GM23338 (cell line): ENCODE measurements at regions not wholly inside any gene's neighbourhood (a gene's known extent, or its start where the extent isn't known, plus 50 kb on each side); places are given as distances from the start of the nearest gene placed in this dataset.

Source experiments
- ATAC-seq: fragments of 200-7000 bp; cut with Tn5 transposase; 3 replicates; pipeline ENCODE4 v1.9.1; 2020
- DNase-seq: peaks from one replicate; pipeline ENCODE4 v3.0.0-alpha.2; 2015; ENCODE audit warnings: low spot score
- H2AFZ ChIP-seq: fragments of 200-600 bp; sonication (generic); 2 replicates; pipeline ENCODE4 v1.8.0; 2016; ENCODE audit warnings: antibody characterized with exemption, mild to moderate bottlenecking, moderate library complexity
- H3F3A ChIP-seq: fragments of 200-600 bp; sonication (generic); replicated peaks from 2 replicates; pipeline ENCODE4 v1.8.0; 2017; ENCODE audit warnings: antibody characterized with exemption, mixed run types, low read depth
- H3K27ac ChIP-seq: fragments of 200-600 bp; sonication (generic); 2 replicates; pipeline ENCODE4 v1.6.1; 2016; ENCODE audit warnings: low read depth
- H3K27me3 ChIP-seq: fragments of 200-600 bp; sonication (generic); 2 replicates; pipeline ENCODE4 v1.8.0; 2016; ENCODE audit warnings: mild to moderate bottlenecking, mixed run types, moderate library complexity; ENCODE audit not compliant: insufficient read depth
- H3K36me3 ChIP-seq: fragments of 200-600 bp; sonication (generic); 2 replicates; pipeline ENCODE4 v1.8.0; 2016; ENCODE audit warnings: mild to moderate bottlenecking; ENCODE audit not compliant: insufficient read depth
- H3K4me1 ChIP-seq: fragments of 200-600 bp; sonication (generic); 2 replicates; pipeline ENCODE4 v1.8.0; 2016; ENCODE audit warnings: mild to moderate bottlenecking, moderate library complexity; ENCODE audit not compliant: insufficient read depth
- H3K4me2 ChIP-seq: fragments of 200-600 bp; sonication (generic); 2 replicates; pipeline ENCODE4 v1.7.1; 2017; ENCODE audit warnings: mixed run types
- H3K4me3 ChIP-seq: fragments of 200-600 bp; sonication (generic); 2 replicates; pipeline ENCODE4 v1.6.1; 2016; ENCODE audit warnings: mixed run types
- H3K79me2 ChIP-seq: fragments of 200-600 bp; sonication (generic); replicated peaks from 2 replicates; pipeline ENCODE4 v1.8.0; 2017; ENCODE audit warnings: mild to moderate bottlenecking; ENCODE audit not compliant: insufficient read depth
- H3K9me2 ChIP-seq: fragments of 200-600 bp; sonication (generic); 2 replicates; pipeline ENCODE4 v1.8.0; 2017; ENCODE audit not compliant: insufficient read depth
- H4K20me1 ChIP-seq: fragments of 200-600 bp; sonication (generic); replicated peaks from 2 replicates; pipeline ENCODE4 v1.8.0; 2017; ENCODE audit warnings: mild to moderate bottlenecking; ENCODE audit not compliant: insufficient read depth
- H3K27ac Mint-ChIP-seq: 2 replicates; pipeline ENCODE4 v1.8.0; 2020; ENCODE audit warnings: inconsistent platforms, mild to moderate bottlenecking, moderate library complexity, mixed read lengths
- H3K27me3 Mint-ChIP-seq: 3 replicates; pipeline ENCODE4 v1.8.0; 2022; ENCODE audit warnings: low read depth, mild to moderate bottlenecking, moderate library complexity, mixed read lengths, inconsistent platforms; ENCODE audit not compliant: insufficient read depth, poor library complexity
- H3K36me3 Mint-ChIP-seq: 3 replicates; pipeline ENCODE4 v1.8.0; 2021; ENCODE audit warnings: low read depth, mild to moderate bottlenecking, inconsistent platforms, moderate library complexity, mixed read lengths
- H3K4me1 Mint-ChIP-seq: 3 replicates; pipeline ENCODE4 v1.8.0; 2020; ENCODE audit warnings: mild to moderate bottlenecking, inconsistent platforms, mixed read lengths
- H3K4me3 Mint-ChIP-seq: 3 replicates; pipeline ENCODE4 v1.8.0; 2021; ENCODE audit warnings: moderate library complexity, mild to moderate bottlenecking, inconsistent platforms, mixed read lengths
- H3K9me3 Mint-ChIP-seq: 3 replicates; pipeline ENCODE4 v1.8.0; 2020; ENCODE audit warnings: moderate library complexity, mild to moderate bottlenecking, inconsistent platforms, mixed read lengths
- CREB1 ChIP-seq: fragments of 250-450 bp; sonication (Bioruptor Pico); IDR thresholded peaks from 2 replicates; pipeline ENCODE4 v1.5.0; 2020; ENCODE audit warnings: low read depth, mild to moderate bottlenecking, moderate library complexity
- EZH2 ChIP-seq: fragments of 200-600 bp; sonication (generic); IDR thresholded peaks from one replicate; pipeline ENCODE4 v1.8.0; 2017; ENCODE audit warnings: antibody characterized with exemption, mild to moderate bottlenecking, low read depth; ENCODE audit not compliant: unreplicated experiment
- EZH2phosphoT487 ChIP-seq: fragments of 200-600 bp; sonication (generic); IDR thresholded peaks from one replicate; pipeline ENCODE4 v1.8.1; 2018; ENCODE audit warnings: antibody characterized with exemption; ENCODE audit not compliant: unreplicated experiment
- JUNB ChIP-seq: IDR thresholded peaks from one replicate; pipeline ENCODE4 v1.6.1; 2016; ENCODE audit warnings: antibody characterized with exemption; ENCODE audit not compliant: unreplicated experiment
- NANOG ChIP-seq: IDR thresholded peaks from 2 replicates; pipeline ENCODE4 v1.6.1; 2016; ENCODE audit warnings: antibody characterized with exemption, borderline replicate concordance
- POLR2AphosphoS5 ChIP-seq: IDR thresholded peaks from 2 replicates; pipeline ENCODE4 v1.6.1; 2016; ENCODE audit warnings: antibody characterized with exemption, low read depth
- STAT1 ChIP-seq: IDR thresholded peaks from one replicate; pipeline ENCODE4 v1.6.1; 2016; ENCODE audit warnings: antibody characterized with exemption; ENCODE audit not compliant: unreplicated experiment
- ZNF114 ChIP-seq: fragments of 250-450 bp; sonication (Bioruptor Pico); IDR thresholded peaks from 2 replicates; pipeline ENCODE4 v1.5.0; 2020; ENCODE audit warnings: mild to moderate bottlenecking, moderate library complexity
- ZNF331 ChIP-seq: fragments of 250-450 bp; sonication (Bioruptor Pico); IDR thresholded peaks from 2 replicates; pipeline ENCODE4 v1.5.0; 2020; ENCODE audit warnings: low read depth, mild to moderate bottlenecking, moderate library complexity
- TF ChIP-seq, protein P1 (sequence below): IDR thresholded peaks from 2 replicates; pipeline ENCODE4 v1.6.1; 2016; ENCODE audit warnings: antibody characterized with exemption
- TF ChIP-seq, protein P2 (sequence below): IDR thresholded peaks from one replicate; pipeline ENCODE4 v1.6.1; 2018; ENCODE audit warnings: antibody characterized with exemption; ENCODE audit not compliant: unreplicated experiment
- TF ChIP-seq, protein P3 (sequence below): fragments of 250-450 bp; sonication (Bioruptor Pico); IDR thresholded peaks from 2 replicates; pipeline ENCODE4 v1.5.0; 2020; ENCODE audit warnings: mild to moderate bottlenecking, moderate library complexity
- TF ChIP-seq, protein P4 (sequence below), 2 experiments: fragments of 200-600 bp in 1 of 2; sonication (generic) in 1 of 2; conservative IDR thresholded peaks; 2 replicates each; pipeline versions ENCODE4 v1.5.1 to v1.6.1; 2016 to 2017; ENCODE audit warnings: antibody characterized with exemption in 2 of 2, low read depth in 2 of 2, mild to moderate bottlenecking in 2 of 2, moderate library complexity in 1 of 2

DNA sequence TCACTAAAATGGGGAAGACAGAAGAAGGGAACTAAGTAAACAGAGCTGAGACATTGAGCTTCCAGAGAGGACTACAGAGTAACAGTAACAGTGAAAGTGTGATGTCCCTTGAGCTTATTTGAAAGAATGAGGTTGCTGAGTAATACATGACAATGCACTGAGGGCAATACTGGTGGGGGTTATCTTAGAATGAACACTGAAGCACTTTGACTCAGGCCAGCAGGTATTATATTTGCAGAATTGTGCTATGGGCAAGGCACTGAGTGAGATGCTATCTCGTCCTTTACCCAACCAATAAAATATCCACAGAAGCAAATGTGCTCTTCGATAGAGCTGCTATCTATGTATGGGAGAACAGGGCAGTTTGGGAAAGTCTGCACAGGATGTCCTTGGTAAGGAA lies 133.2 kb downstream of the DISP1 start:
- Mint-ChIP-seq H3K4me3 (no peak overlapping the region), H3K9me3 (no peaks in the 10 kb centered on the region), H3K27me3 (no peaks in the 10 kb centered on the region), H3K36me3 (peaks cover 6% of the 10 kb centered on the region; the same call in 2 of the 3 replicates), H3K4me1 (peaks cover 10% of the 10 kb centered on the region), H3K27ac (no peak overlapping the region)
- no peak overlapping the region for H3K4me2 ChIP-seq
- H3F3A ChIP-seq = no peaks in the 10 kb centered on the region
- H3K27me3 ChIP-seq = no peaks in the 10 kb centered on the region
- no peak overlapping the region for H2AFZ ChIP-seq
- no peaks in the 10 kb centered on the region for H3K4me1 ChIP-seq
- ATAC-seq (no peak), DNase-seq (no peak)
- H3K9me2 ChIP-seq = no peaks in the 10 kb centered on the region
- no peaks in the 10 kb centered on the region for H4K20me1 ChIP-seq
- H3K36me3 ChIP-seq = no peaks in the 10 kb centered on the region
- no peak overlapping the region for H3K4me3 ChIP-seq
- H3K79me2 ChIP-seq = no peaks in the 10 kb centered on the region
- no peak overlapping the region for H3K27ac ChIP-seq
- TF ChIP-seq, protein P1, sequence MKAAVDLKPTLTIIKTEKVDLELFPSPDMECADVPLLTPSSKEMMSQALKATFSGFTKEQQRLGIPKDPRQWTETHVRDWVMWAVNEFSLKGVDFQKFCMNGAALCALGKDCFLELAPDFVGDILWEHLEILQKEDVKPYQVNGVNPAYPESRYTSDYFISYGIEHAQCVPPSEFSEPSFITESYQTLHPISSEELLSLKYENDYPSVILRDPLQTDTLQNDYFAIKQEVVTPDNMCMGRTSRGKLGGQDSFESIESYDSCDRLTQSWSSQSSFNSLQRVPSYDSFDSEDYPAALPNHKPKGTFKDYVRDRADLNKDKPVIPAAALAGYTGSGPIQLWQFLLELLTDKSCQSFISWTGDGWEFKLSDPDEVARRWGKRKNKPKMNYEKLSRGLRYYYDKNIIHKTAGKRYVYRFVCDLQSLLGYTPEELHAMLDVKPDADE = no peak
- TF ChIP-seq POLR2AphosphoS5 (no peak), ZNF331 (CRISPR knock-in tag) (no peak), ZNF114 (CRISPR knock-in tag) (no peak), STAT1 (no peak), NANOG (no peak), CREB1 (CRISPR knock-in tag) (no peak), EZH2 (no peak), EZH2phosphoT487 (no peak), JUNB (no peak)
- TF ChIP-seq, protein P2, sequence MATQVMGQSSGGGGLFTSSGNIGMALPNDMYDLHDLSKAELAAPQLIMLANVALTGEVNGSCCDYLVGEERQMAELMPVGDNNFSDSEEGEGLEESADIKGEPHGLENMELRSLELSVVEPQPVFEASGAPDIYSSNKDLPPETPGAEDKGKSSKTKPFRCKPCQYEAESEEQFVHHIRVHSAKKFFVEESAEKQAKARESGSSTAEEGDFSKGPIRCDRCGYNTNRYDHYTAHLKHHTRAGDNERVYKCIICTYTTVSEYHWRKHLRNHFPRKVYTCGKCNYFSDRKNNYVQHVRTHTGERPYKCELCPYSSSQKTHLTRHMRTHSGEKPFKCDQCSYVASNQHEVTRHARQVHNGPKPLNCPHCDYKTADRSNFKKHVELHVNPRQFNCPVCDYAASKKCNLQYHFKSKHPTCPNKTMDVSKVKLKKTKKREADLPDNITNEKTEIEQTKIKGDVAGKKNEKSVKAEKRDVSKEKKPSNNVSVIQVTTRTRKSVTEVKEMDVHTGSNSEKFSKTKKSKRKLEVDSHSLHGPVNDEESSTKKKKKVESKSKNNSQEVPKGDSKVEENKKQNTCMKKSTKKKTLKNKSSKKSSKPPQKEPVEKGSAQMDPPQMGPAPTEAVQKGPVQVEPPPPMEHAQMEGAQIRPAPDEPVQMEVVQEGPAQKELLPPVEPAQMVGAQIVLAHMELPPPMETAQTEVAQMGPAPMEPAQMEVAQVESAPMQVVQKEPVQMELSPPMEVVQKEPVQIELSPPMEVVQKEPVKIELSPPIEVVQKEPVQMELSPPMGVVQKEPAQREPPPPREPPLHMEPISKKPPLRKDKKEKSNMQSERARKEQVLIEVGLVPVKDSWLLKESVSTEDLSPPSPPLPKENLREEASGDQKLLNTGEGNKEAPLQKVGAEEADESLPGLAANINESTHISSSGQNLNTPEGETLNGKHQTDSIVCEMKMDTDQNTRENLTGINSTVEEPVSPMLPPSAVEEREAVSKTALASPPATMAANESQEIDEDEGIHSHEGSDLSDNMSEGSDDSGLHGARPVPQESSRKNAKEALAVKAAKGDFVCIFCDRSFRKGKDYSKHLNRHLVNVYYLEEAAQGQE = no peak
- TF ChIP-seq, protein P3, sequence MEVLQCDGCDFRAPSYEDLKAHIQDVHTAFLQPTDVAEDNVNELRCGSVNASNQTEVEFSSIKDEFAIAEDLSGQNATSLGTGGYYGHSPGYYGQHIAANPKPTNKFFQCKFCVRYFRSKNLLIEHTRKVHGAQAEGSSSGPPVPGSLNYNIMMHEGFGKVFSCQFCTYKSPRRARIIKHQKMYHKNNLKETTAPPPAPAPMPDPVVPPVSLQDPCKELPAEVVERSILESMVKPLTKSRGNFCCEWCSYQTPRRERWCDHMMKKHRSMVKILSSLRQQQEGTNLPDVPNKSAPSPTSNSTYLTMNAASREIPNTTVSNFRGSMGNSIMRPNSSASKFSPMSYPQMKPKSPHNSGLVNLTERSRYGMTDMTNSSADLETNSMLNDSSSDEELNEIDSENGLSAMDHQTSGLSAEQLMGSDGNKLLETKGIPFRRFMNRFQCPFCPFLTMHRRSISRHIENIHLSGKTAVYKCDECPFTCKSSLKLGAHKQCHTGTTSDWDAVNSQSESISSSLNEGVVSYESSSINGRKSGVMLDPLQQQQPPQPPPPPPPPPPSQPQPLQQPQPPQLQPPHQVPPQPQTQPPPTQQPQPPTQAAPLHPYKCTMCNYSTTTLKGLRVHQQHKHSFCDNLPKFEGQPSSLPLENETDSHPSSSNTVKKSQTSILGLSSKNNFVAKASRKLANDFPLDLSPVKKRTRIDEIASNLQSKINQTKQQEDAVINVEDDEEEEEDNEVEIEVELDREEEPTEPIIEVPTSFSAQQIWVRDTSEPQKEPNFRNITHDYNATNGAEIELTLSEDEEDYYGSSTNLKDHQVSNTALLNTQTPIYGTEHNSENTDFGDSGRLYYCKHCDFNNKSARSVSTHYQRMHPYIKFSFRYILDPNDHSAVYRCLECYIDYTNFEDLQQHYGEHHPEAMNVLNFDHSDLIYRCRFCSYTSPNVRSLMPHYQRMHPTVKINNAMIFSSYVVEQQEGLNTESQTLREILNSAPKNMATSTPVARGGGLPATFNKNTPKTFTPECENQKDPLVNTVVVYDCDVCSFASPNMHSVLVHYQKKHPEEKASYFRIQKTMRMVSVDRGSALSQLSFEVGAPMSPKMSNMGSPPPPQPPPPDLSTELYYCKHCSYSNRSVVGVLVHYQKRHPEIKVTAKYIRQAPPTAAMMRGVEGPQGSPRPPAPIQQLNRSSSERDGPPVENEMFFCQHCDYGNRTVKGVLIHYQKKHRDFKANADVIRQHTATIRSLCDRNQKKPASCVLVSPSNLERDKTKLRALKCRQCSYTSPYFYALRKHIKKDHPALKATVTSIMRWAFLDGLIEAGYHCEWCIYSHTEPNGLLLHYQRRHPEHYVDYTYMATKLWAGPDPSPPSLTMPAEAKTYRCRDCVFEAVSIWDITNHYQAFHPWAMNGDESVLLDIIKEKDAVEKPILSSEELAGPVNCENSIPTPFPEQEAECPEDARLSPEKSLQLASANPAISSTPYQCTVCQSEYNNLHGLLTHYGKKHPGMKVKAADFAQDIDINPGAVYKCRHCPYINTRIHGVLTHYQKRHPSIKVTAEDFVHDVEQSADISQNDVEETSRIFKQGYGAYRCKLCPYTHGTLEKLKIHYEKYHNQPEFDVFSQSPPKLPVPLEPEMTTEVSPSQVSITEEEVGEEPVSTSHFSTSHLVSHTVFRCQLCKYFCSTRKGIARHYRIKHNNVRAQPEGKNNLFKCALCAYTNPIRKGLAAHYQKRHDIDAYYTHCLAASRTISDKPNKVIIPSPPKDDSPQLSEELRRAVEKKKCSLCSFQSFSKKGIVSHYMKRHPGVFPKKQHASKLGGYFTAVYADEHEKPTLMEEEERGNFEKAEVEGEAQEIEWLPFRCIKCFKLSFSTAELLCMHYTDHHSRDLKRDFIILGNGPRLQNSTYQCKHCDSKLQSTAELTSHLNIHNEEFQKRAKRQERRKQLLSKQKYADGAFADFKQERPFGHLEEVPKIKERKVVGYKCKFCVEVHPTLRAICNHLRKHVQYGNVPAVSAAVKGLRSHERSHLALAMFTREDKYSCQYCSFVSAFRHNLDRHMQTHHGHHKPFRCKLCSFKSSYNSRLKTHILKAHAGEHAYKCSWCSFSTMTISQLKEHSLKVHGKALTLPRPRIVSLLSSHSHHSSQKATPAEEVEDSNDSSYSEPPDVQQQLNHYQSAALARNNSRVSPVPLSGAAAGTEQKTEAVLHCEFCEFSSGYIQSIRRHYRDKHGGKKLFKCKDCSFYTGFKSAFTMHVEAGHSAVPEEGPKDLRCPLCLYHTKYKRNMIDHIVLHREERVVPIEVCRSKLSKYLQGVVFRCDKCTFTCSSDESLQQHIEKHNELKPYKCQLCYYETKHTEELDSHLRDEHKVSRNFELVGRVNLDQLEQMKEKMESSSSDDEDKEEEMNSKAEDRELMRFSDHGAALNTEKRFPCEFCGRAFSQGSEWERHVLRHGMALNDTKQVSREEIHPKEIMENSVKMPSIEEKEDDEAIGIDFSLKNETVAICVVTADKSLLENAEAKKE (CRISPR knock-in tag) = no peak
- TF ChIP-seq, protein P4, sequence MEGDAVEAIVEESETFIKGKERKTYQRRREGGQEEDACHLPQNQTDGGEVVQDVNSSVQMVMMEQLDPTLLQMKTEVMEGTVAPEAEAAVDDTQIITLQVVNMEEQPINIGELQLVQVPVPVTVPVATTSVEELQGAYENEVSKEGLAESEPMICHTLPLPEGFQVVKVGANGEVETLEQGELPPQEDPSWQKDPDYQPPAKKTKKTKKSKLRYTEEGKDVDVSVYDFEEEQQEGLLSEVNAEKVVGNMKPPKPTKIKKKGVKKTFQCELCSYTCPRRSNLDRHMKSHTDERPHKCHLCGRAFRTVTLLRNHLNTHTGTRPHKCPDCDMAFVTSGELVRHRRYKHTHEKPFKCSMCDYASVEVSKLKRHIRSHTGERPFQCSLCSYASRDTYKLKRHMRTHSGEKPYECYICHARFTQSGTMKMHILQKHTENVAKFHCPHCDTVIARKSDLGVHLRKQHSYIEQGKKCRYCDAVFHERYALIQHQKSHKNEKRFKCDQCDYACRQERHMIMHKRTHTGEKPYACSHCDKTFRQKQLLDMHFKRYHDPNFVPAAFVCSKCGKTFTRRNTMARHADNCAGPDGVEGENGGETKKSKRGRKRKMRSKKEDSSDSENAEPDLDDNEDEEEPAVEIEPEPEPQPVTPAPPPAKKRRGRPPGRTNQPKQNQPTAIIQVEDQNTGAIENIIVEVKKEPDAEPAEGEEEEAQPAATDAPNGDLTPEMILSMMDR (conservative IDR thresholded peaks at IDR 0.05; ENCODE audit: low read depth in 2 of 2) = no peak
